ENCODE measurements at regions not wholly inside any gene's neighbourhood (a gene's known extent, or its start where the extent isn't known, plus 50 kb on each side); places are given as distances from the start of the nearest gene placed in this dataset.

GRCh38 chr6:15994814-15995459 is 133.9 kb upstream of the MYLIP start:
- DNase-seq (ENCODE audit: low read depth in 1 of 2, low spot score in 1 of 2), result no peak

- no peak for DNase-seq (ENCODE audit: low read depth in 1 of 2, low spot score in 1 of 2)
Measured at GRCh38 chr6:15993716-15994228, 135.1 kb upstream of the MYLIP start.

DNA sequence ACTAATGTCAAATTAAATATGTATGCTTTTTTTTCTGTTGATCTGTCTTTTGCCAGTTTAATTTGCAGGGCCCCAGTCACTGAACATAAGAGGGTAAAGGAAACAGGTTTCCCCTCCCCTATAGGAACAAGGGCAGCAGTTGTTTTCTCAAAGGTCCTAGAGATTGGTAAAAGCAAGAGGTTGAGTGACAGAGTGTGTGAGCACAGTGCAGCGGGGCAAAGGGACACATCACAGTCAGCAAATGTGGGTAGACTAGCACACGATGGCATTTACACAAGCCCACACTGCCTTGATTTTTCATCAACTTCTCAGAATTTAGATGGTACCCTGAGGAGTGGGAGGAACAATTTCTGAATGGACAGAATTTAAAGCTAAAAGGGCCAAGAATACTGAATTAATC is 138.7 kb upstream of the MYLIP start:
- DNase-seq (ENCODE audit: low read depth in 1 of 2, low spot score in 1 of 2), result no peak

- no peak for DNase-seq (ENCODE audit: low read depth in 1 of 2, low spot score in 1 of 2)
Measured at GRCh38 chr6:15989397-15989796, 139.5 kb upstream of the MYLIP start.

DNA sequence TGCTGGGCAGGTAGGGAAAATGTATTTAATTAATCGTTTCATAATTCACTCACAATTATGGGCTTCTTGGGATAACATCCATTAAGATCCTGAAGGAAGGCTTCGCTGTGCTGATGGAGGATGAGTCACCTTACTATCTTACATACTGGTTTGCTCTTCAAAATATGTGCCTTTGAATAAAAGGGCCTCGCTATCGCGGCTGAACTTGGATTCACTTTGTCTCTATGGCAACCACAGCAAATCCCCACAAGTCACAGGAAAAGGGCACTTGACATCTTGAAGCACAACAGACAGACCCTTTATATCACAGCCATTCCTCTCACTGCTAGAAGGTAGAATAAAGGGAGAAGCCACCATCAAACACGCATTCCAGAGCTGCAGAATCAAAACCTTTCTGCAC is 141.3 kb upstream of the MYLIP start:
- no peak for DNase-seq (ENCODE audit: low read depth in 1 of 2, low spot score in 1 of 2)

- no peak for DNase-seq (ENCODE audit: low read depth in 1 of 2, low spot score in 1 of 2)
Measured at GRCh38 chr6:15986027-15986629, 142.8 kb upstream of the MYLIP start.

- DNase-seq (ENCODE audit: low read depth in 1 of 2, low spot score in 1 of 2), result no peak
Measured at GRCh38 chr6:15985379-15985959, 143.4 kb upstream of the MYLIP start.

GRCh38 chr6:15981956-15982355 is 146.9 kb upstream of the MYLIP start:
- no peak for DNase-seq (ENCODE audit: low read depth in 1 of 2, low spot score in 1 of 2)

- no peak for DNase-seq (ENCODE audit: low read depth in 1 of 2, low spot score in 1 of 2)
Measured at GRCh38 chr6:15980801-15981200, 148.1 kb upstream of the MYLIP start.

- DNase-seq (ENCODE audit: low read depth in 1 of 2, low spot score in 1 of 2), result no peak
Measured at GRCh38 chr6:15978426-15978825, 150.5 kb upstream of the MYLIP start.

DNA sequence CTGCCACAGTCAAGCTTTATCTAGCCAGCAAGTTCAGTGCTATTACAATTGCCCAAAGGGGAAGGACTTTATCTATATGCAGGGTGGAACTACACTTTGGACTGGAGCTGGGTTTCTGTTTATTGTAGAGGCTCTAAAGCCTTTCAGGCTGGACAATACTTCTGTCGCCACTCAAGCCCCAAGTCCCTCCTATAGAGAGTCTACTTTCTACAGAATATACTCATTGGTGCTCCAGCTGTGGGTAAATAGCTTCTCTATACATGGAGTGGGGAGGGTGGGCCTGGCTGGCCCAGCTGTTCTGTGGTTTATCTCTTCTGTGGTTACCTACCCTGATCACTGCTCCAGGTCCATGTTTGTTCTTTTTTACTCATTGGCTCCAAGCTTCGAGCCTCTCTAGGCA is 151.8 kb upstream of the MYLIP start:
- DNase-seq (ENCODE audit: low read depth in 1 of 2, low spot score in 1 of 2), result no peak

GRCh38 chr6:15974817-15975216 is 154.1 kb upstream of the MYLIP start:
- no peak for DNase-seq (ENCODE audit: low read depth in 1 of 2, low spot score in 1 of 2)

DNA sequence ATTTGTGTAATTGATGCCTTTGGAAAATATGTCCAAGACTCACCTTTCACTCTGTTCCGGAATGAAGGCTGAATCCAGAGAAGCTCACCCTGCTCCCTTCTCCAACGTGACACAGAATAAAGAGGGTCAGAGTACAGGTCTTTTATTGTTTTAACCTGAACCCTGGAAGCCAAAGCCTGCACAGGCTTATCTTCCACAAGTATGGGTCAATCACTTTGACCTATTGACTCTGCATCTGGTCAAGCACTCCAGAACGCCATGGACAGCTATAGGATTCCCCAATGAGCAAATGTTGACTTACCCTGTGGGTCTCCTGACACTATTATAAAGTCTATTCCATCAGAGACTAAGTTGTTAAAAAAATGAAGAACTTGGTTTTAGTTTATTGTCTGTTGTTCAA is 158.4 kb upstream of the MYLIP start:
- no peak for DNase-seq (ENCODE audit: low read depth in 1 of 2, low spot score in 1 of 2)

- no peak for DNase-seq (ENCODE audit: low read depth in 1 of 2, low spot score in 1 of 2)
Measured at GRCh38 chr6:15969236-15969778, 159.6 kb upstream of the MYLIP start.

- DNase-seq (ENCODE audit: low read depth in 1 of 2, low spot score in 1 of 2), result no peak
Measured at GRCh38 chr6:15968519-15968918, 160.4 kb upstream of the MYLIP start.

DNA sequence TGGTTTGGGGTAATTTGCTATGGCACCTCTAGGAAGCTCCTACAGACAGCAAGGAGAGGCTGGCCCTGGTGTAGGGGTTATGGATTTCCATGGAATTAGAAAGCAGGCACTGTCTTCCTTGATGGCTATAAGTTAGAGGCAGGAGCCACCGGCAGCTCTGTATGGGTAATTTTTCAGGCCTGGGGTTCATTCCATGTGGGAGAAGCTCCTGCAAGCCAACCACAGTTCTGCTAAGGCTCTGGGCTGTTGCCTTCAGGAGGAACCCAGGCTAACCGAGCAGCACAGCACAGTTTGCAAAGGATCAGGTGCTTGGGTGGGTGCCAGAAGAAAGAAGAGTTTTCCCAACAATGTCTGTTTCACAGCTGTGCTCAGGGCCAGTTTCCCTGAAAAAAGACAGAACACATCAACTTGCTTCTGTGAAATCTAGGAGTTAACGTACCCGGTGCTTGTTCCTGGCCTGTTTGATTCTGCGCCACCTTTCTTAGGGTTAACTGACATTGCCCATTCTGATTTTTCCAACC is 162.8 kb upstream of the MYLIP start:
- no peak for DNase-seq (ENCODE audit: low read depth in 1 of 2, low spot score in 1 of 2)

DNA sequence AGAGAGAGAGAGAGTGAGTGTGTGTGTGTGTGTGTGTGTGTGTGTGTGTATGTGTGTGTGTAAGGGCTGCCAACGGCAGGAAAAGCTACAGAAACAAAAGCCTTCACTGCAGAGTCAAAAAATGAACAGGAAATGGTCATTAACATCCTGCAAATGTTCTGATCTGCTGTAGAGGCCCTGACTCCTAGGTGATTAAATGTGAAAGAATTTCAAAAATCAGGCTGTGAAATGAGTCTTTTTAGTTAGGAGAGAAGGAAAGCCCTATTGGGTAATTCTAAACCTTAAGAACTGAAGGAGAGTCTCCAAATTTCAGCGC is 166.5 kb upstream of the MYLIP start:
- no peak for DNase-seq (ENCODE audit: low read depth in 1 of 2, low spot score in 1 of 2)

- DNase-seq (ENCODE audit: low read depth in 1 of 2, low spot score in 1 of 2), result no peak
Measured at GRCh38 chr6:15961635-15962448, 167.0 kb upstream of the MYLIP start.

DNA sequence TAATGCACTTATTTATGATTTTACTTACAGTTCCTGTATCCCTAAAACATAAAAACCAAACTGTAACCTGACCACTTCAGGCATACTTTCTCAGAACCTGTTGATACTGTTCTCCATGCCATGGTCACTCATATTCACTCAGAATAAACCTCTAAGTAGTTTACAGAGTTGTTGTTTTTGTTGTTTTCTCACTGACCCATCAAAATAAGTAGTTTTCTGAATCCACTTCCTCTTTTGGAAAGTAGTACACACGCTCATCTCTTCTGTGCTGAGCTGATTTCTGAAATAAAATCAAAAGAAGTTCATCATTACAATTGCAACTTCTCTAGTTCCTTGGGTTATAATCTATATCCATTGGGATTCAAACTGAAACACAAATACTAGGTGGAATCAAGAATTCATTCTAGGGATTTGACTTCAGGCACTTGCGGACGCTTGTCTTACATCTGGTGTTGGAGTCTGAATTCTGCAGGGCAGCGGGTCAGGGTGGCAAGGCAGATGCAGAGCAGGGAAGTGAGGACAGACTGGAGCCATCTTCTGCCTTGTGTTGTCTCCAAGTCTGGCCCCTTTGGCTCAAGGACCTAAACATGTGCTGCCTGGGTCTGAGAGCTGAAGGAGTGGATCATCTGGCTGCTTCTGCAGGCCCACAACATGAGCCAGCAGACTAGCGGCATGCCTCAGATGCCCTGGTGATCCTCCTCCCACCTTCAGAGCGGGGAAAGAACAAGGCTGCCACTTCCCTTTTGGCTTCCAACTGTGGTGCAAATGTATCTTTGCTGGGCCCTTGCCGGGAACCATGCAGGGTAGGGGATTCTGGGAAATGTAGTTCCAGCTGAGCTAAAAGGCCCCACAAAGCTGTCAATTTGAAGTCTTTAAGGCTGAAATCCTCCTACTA is 167.9 kb upstream of the MYLIP start:
- no peak for DNase-seq (ENCODE audit: low read depth in 1 of 2, low spot score in 1 of 2)

GRCh38 chr6:15957655-15958169 is 171.2 kb upstream of the MYLIP start:
- no peak for DNase-seq (ENCODE audit: low read depth in 1 of 2, low spot score in 1 of 2)

Measured in activated CD4-positive, alpha-beta T cell treated with anti-CD3 and anti-CD28 coated beads, Interleukin-2, amount 50 U/mL, for 24 hours (primary cell).